DND-41 (cell line): ENCODE measurements at regions not wholly inside any gene's neighbourhood (a gene's known extent, or its start where the extent isn't known, plus 50 kb on each side); places are given as distances from the start of the nearest gene placed in this dataset.

ENCODE experiments used
- CTCF ChIP-seq: IDR thresholded peaks from 2 replicates; pipeline ENCODE4 v1.5.1; 2012; ENCODE audit warnings: borderline replicate concordance, low read length, moderate library complexity, mild to moderate bottlenecking; ENCODE audit not compliant: poor library complexity, severe bottlenecking; ENCODE audit errors: extremely low read depth
- EZH2 ChIP-seq: IDR thresholded peaks from 3 replicates; pipeline ENCODE4 v1.6.1; 2012; ENCODE audit warnings: borderline replicate concordance, low read depth, mild to moderate bottlenecking, moderate library complexity, low read length, inconsistent platforms; ENCODE audit not compliant: severe bottlenecking

GRCh38 chr12:18899162-18899561, 161.2 kb downstream of the CAPZA3 start:
- TF ChIP-seq CTCF (no peak), EZH2 (no peak)
